IMR-90 (cell line): ENCODE measurements at regions not wholly inside any gene's neighbourhood (a gene's known extent, or its start where the extent isn't known, plus 50 kb on each side); places are given as distances from the start of the nearest gene placed in this dataset.

Experiments used
- ATAC-seq: fragments of 200-7000 bp; cut with Tn5 transposase; 2 replicates; pipeline ENCODE4 v1.9.1; 2020; ENCODE audit warnings: low read depth, mild to moderate bottlenecking, moderate library complexity
- BruUV-seq: library from RNA; stranded (reverse); fragments of 400-500 nt; replicated peaks from 2 replicates; lab custom pipeline; 2021; lab: Mats Ljungman, UMichigan
- CTCF ChIA-PET: fragments of 300-600 bp; formaldehyde crosslinking; extraction: SDS; loops from one replicate; lab custom pipeline; 2021; ENCODE audit warnings: antibody characterized with exemption; lab: Yijun Ruan, JAX
- POLR2A ChIA-PET: fragments of 300-600 bp; sonication (Branson Sonifier 250); formaldehyde crosslinking; loops from one replicate; lab custom pipeline; 2022; ENCODE audit warnings: antibody characterized with exemption; ENCODE audit not compliant: unreplicated experiment; lab: Charles Lee
- DNase-seq: peaks from one replicate; pipeline ENCODE4 v3.0.0; 2013
- H2AFZ ChIP-seq: replicated peaks from 2 replicates; pipeline ENCODE3; 2013; ENCODE audit warnings: low read length, mild to moderate bottlenecking; ENCODE audit not compliant: poor library complexity
- H2AK5ac ChIP-seq: 2 replicates; pipeline ENCODE4 v1.6.1; 2013; ENCODE audit warnings: low read depth, low read length, inconsistent platforms
- H2AK9ac ChIP-seq: replicated peaks from 2 replicates; pipeline ENCODE3; 2013; ENCODE audit warnings: mild to moderate bottlenecking, low read depth, low read length, moderate library complexity; ENCODE audit not compliant: poor library complexity
- H2BK120ac ChIP-seq: 2 replicates; pipeline ENCODE4 v1.6.1; 2013; ENCODE audit warnings: low read depth, low read length, inconsistent platforms
- H2BK15ac ChIP-seq: 3 replicates; pipeline ENCODE4 v1.6.1; 2013; ENCODE audit warnings: low read depth, low read length, inconsistent platforms
- H2BK20ac ChIP-seq: 2 replicates; pipeline ENCODE4 v1.6.1; 2013; ENCODE audit warnings: low read depth, mild to moderate bottlenecking, inconsistent platforms, low read length, moderate library complexity
- H2BK5ac ChIP-seq: 2 replicates; pipeline ENCODE4 v1.6.1; 2013; ENCODE audit warnings: mild to moderate bottlenecking, low read depth, low read length, inconsistent platforms; ENCODE audit not compliant: poor library complexity, severe bottlenecking
- H3K14ac ChIP-seq: replicated peaks from 2 replicates; pipeline ENCODE4 v1.6.1; 2013; ENCODE audit warnings: low read depth, low read length, inconsistent platforms
- H3K18ac ChIP-seq: 2 replicates; pipeline ENCODE4 v1.6.1; 2013; ENCODE audit warnings: low read depth, low read length, control low read depth
- H3K23ac ChIP-seq: 2 replicates; pipeline ENCODE4 v1.6.1; 2013; ENCODE audit warnings: low read depth, low read length, inconsistent platforms
- H3K27ac ChIP-seq: 2 replicates; pipeline ENCODE4 v1.5.1; 2013; ENCODE audit warnings: mild to moderate bottlenecking, control low read depth, low read length; ENCODE audit not compliant: insufficient read depth
- H3K27me3 ChIP-seq: 2 replicates; pipeline ENCODE4 v1.6.1; 2013; ENCODE audit warnings: low read length; ENCODE audit not compliant: control insufficient read depth, insufficient read depth
- H3K36me3 ChIP-seq: 2 replicates; pipeline ENCODE4 v1.6.1; 2013; ENCODE audit warnings: low read length, mixed read lengths; ENCODE audit not compliant: control insufficient read depth, insufficient read depth
- H3K4ac ChIP-seq: 2 replicates; pipeline ENCODE4 v1.6.1; 2013; ENCODE audit warnings: low read depth, low read length, inconsistent platforms
- H3K4me1 ChIP-seq: 2 replicates; pipeline ENCODE4 v1.6.1; 2013; ENCODE audit warnings: low read length, mixed read lengths; ENCODE audit not compliant: control insufficient read depth, insufficient read depth
- H3K4me2 ChIP-seq: 2 replicates; pipeline ENCODE4 v1.6.1; 2013; ENCODE audit warnings: low read depth, mild to moderate bottlenecking, control low read depth, low read length, moderate library complexity
- H3K4me3 ChIP-seq: 2 replicates; pipeline ENCODE4 v1.5.1; 2013; ENCODE audit warnings: low read depth, mild to moderate bottlenecking, control low read depth, low read length, moderate library complexity; ENCODE audit not compliant: insufficient read depth
- H3K56ac ChIP-seq: 2 replicates; pipeline ENCODE4 v1.6.1; 2013; ENCODE audit warnings: low read length, inconsistent platforms; ENCODE audit not compliant: insufficient read depth; ENCODE audit errors: extremely low read depth
- H3K79me1 ChIP-seq, 2 experiments: 2 replicates each; pipeline ENCODE4 v1.6.1; 2013; ENCODE audit warnings: low read length in 2 of 2, inconsistent platforms in 1 of 2, low read depth in 1 of 2
- H3K9ac ChIP-seq: 2 replicates; pipeline ENCODE4 v1.6.1; 2013; ENCODE audit warnings: low read depth, low read length, control low read depth
- H3K9me1 ChIP-seq: 2 replicates; pipeline ENCODE4 v1.6.1; 2013; ENCODE audit warnings: low read length, inconsistent platforms; ENCODE audit not compliant: insufficient read depth
- H3K9me3 ChIP-seq: 2 replicates; pipeline ENCODE4 v1.6.1; 2013; ENCODE audit warnings: low read length; ENCODE audit not compliant: control insufficient read depth, insufficient read depth
- H4K20me1 ChIP-seq: 2 replicates; pipeline ENCODE4 v1.6.1; 2013; ENCODE audit warnings: low read length, inconsistent platforms; ENCODE audit not compliant: insufficient read depth
- H4K5ac ChIP-seq: 2 replicates; pipeline ENCODE4 v1.6.1; 2013; ENCODE audit warnings: mild to moderate bottlenecking, low read depth, low read length, control low read depth
- H4K8ac ChIP-seq, 2 experiments: 2 replicates each; pipeline ENCODE4 v1.6.1; 2013; ENCODE audit warnings: low read depth in 2 of 2, low read length in 2 of 2, control low read depth in 1 of 2, inconsistent platforms in 1 of 2
- H4K91ac ChIP-seq: 2 replicates; pipeline ENCODE4 v1.6.1; 2013; ENCODE audit warnings: low read depth, low read length, inconsistent platforms; ENCODE audit not compliant: insufficient read depth
- BHLHE40 ChIP-seq: fragments of 150-350 bp; IDR thresholded peaks from 2 replicates; pipeline ENCODE4 v1.6.1; 2016; ENCODE audit warnings: mild to moderate bottlenecking, low read depth, low read length
- CEBPB ChIP-seq: IDR thresholded peaks from 2 replicates; pipeline ENCODE4 v1.6.1; 2012; ENCODE audit warnings: low read depth, low read length, improper control_type of control experiment
- CHD1 ChIP-seq: IDR thresholded peaks from 2 replicates; pipeline ENCODE4 v1.6.1; 2012; ENCODE audit warnings: low read depth, low read length, improper control_type of control experiment
- FOS ChIP-seq: fragments of 150-350 bp; IDR thresholded peaks from 2 replicates; pipeline ENCODE4 v1.6.1; 2016; ENCODE audit warnings: low read depth, low read length
- MAFK ChIP-seq: IDR thresholded peaks from 2 replicates; pipeline ENCODE4 v1.6.1; 2012; ENCODE audit warnings: low read depth, low read length, improper control_type of control experiment
- MAZ ChIP-seq: IDR thresholded peaks from 2 replicates; pipeline ENCODE4 v1.6.1; 2012; ENCODE audit warnings: low read depth, mild to moderate bottlenecking, low read length, improper control_type of control experiment, moderate library complexity, borderline replicate concordance
- MXI1 ChIP-seq: IDR thresholded peaks from 2 replicates; pipeline ENCODE4 v1.6.1; 2012; ENCODE audit warnings: low read depth, mild to moderate bottlenecking, low read length, moderate library complexity, borderline replicate concordance
- NFE2L2 ChIP-seq: fragments of 150-350 bp; IDR thresholded peaks from 2 replicates; pipeline ENCODE4 v1.6.1; 2016; ENCODE audit warnings: low read depth, mild to moderate bottlenecking, low read length
- POLR2A ChIP-seq: IDR thresholded peaks from 2 replicates; pipeline ENCODE4 v1.6.1; 2012; ENCODE audit warnings: mild to moderate bottlenecking, low read depth, low read length
- RAD21 ChIP-seq: IDR thresholded peaks from 2 replicates; pipeline ENCODE4 v1.6.1; 2012; ENCODE audit warnings: low read length, improper control_type of control experiment
- RCOR1 ChIP-seq: IDR thresholded peaks from 2 replicates; pipeline ENCODE4 v1.6.1; 2012; ENCODE audit warnings: mild to moderate bottlenecking, low read length, improper control_type of control experiment; ENCODE audit not compliant: insufficient replicate concordance
- RFX5 ChIP-seq: IDR thresholded peaks from 2 replicates; pipeline ENCODE4 v1.8.0; 2012; ENCODE audit warnings: low read depth, mild to moderate bottlenecking, low read length, moderate library complexity
- SMC3 ChIP-seq: fragments of 150-350 bp; IDR thresholded peaks from 2 replicates; pipeline ENCODE4 v1.6.1; 2016; ENCODE audit warnings: low read depth, mild to moderate bottlenecking, antibody characterized with exemption, low read length, moderate library complexity
- WGBS, 2 experiments: methylation state at CpG; one replicate each; pipeline versions ENCODE4 v1.1.5 to v1.1.7; 2013; ENCODE audit warnings: missing lambda C conversion rate in 2 of 2; ENCODE audit not compliant: insufficient read length in 1 of 2; ENCODE audit errors: extremely low coverage in 2 of 2; 5-methylcytosine and 5-hydroxymethylcytosine counted together
- dilution Hi-C: fragments of 300-500 bp; cut with HindIII; formaldehyde crosslinking; loops from one replicate; pipeline ENCODE4 v1.14.3; 2018; ENCODE audit warnings: low sequenced_read_pairs; ENCODE audit not compliant: unreplicated experiment
- in situ Hi-C: fragments of 300-500 bp; cut with MboI; formaldehyde crosslinking; loops from 3 replicates; pipeline ENCODE4 v1.14.3; 2019; ENCODE audit warnings: low sequenced_read_pairs, inconsistent platforms, mixed read lengths
- intact Hi-C: fragments of 100-400 bp; cut with micrococcal nuclease; formaldehyde crosslinking; loops from 2 replicates; pipeline ENCODE4 v1.10.0; 2022
- TF ChIP-seq, protein P1 (sequence below): fragments of 150-350 bp; IDR thresholded peaks from 2 replicates; pipeline ENCODE4 v1.6.1; 2017; ENCODE audit warnings: mild to moderate bottlenecking, antibody characterized with exemption, low read length, low read depth
- TF ChIP-seq, protein P2 (sequence below): fragments of 150-350 bp; IDR thresholded peaks from 2 replicates; pipeline ENCODE4 v1.6.1; 2016; ENCODE audit warnings: low read depth, mild to moderate bottlenecking, low read length, moderate library complexity, borderline replicate concordance
- TF ChIP-seq, protein P3 (sequence below): conservative IDR thresholded peaks from 2 replicates; pipeline ENCODE4 v1.5.1; 2012; ENCODE audit warnings: mild to moderate bottlenecking, low read depth, low read length, improper control_type of control experiment

DNA sequence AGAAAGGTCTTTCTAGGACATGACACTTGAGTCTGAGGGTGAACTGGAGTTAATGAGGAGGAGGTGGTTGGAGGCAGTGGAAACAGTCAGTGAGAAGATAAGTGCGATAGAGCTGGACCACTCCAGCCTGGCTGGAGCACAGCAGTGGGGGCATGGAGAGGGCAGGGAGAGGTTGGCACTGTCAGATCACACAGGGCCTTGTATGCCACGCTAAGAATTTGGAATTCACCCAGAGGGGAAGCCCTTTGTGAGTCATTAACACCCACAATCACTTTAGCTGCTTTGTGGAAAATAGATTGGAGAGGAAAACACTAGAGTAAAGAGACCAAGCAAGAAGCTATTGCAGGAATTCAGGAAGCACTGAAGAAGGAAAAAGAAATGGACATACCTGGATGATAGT, 83.3 kb downstream of the ZNF621 start:
- Histone ChIP-seq H2AK5ac (no peak overlapping the region), H4K20me1 (no peaks in the 10 kb centered on the region), H4K8ac (no peak overlapping the region), H3K27ac (no peak overlapping the region), H2BK20ac (no peak overlapping the region), H3K9me1 (no peaks in the 10 kb centered on the region), H3K14ac (no peak overlapping the region), H3K56ac (no peak overlapping the region), H3K4me3 (no peak overlapping the region), H4K91ac (no peak overlapping the region), H3K36me3 (no peaks in the 10 kb centered on the region), H3K9me3 (no peaks in the 10 kb centered on the region), H2AFZ (no peak overlapping the region), H3K4me2 (no peak overlapping the region), H3K79me1 (no peaks in the 10 kb centered on the region), H3K9ac (no peak overlapping the region), H2BK120ac (no peak overlapping the region), H2BK5ac (no peak overlapping the region), H3K4ac (no peak overlapping the region), H3K4me1 (no peaks in the 10 kb centered on the region), H3K18ac (no peak overlapping the region), H2BK15ac (no peak overlapping the region), H3K23ac (no peak overlapping the region), H2AK9ac (no peak overlapping the region), H4K5ac (no peak overlapping the region), H3K27me3 (no peaks in the 10 kb centered on the region)
- CTCF ChIA-PET, result no interaction called here
- DNase-seq (no peak), ATAC-seq (no peak)
- intact Hi-C loops (no loop called here), dilution Hi-C loops (no loop called here), in situ Hi-C loops (no loop called here)
- no TSS peak for BruUV-seq
- POLR2A ChIA-PET, result no interaction called here
- WGBS, 2 experiments, result 50% methylated on average over 1 of the region's 2 CpGs; no CpG with 5 or more reads in 1 of the 2 experiments
- TF ChIP-seq CHD1, result no peak
- TF ChIP-seq POLR2A, result no peak
- no peak for TF ChIP-seq RFX5
- TF ChIP-seq MAFK, result no peak
- TF ChIP-seq MAZ, result no peak
- TF ChIP-seq, protein P1, sequence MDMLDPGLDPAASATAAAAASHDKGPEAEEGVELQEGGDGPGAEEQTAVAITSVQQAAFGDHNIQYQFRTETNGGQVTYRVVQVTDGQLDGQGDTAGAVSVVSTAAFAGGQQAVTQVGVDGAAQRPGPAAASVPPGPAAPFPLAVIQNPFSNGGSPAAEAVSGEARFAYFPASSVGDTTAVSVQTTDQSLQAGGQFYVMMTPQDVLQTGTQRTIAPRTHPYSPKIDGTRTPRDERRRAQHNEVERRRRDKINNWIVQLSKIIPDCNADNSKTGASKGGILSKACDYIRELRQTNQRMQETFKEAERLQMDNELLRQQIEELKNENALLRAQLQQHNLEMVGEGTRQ, result no peak
- TF ChIP-seq CEBPB, result no peak
- no peak for TF ChIP-seq NFE2L2
- TF ChIP-seq MXI1, result no peak
- TF ChIP-seq, protein P2, sequence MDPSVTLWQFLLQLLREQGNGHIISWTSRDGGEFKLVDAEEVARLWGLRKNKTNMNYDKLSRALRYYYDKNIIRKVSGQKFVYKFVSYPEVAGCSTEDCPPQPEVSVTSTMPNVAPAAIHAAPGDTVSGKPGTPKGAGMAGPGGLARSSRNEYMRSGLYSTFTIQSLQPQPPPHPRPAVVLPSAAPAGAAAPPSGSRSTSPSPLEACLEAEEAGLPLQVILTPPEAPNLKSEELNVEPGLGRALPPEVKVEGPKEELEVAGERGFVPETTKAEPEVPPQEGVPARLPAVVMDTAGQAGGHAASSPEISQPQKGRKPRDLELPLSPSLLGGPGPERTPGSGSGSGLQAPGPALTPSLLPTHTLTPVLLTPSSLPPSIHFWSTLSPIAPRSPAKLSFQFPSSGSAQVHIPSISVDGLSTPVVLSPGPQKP, result no peak
- no peak for TF ChIP-seq SMC3
- no peak for TF ChIP-seq FOS
- no peak for TF ChIP-seq RAD21
- TF ChIP-seq BHLHE40, result no peak
- TF ChIP-seq, protein P3, sequence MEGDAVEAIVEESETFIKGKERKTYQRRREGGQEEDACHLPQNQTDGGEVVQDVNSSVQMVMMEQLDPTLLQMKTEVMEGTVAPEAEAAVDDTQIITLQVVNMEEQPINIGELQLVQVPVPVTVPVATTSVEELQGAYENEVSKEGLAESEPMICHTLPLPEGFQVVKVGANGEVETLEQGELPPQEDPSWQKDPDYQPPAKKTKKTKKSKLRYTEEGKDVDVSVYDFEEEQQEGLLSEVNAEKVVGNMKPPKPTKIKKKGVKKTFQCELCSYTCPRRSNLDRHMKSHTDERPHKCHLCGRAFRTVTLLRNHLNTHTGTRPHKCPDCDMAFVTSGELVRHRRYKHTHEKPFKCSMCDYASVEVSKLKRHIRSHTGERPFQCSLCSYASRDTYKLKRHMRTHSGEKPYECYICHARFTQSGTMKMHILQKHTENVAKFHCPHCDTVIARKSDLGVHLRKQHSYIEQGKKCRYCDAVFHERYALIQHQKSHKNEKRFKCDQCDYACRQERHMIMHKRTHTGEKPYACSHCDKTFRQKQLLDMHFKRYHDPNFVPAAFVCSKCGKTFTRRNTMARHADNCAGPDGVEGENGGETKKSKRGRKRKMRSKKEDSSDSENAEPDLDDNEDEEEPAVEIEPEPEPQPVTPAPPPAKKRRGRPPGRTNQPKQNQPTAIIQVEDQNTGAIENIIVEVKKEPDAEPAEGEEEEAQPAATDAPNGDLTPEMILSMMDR, result no peak
- TF ChIP-seq RCOR1, result no peak
